Keratinocyte (primary cell): ENCODE measurements at regions not wholly inside any gene's neighbourhood (a gene's known extent, or its start where the extent isn't known, plus 50 kb on each side); places are given as distances from the start of the nearest gene placed in this dataset.

Experiments
- DNase-seq: peaks from one replicate; pipeline ENCODE4 v3.0.0-alpha.2; 2011; ENCODE audit warnings: low read depth, missing footprints, low spot score
- FAIRE-seq: peaks from 2 replicates; lab custom pipeline; 2011; peaks lifted over from hg19 to GRCh38; lab: Jason Lieb, UNC
- H2AFZ ChIP-seq: 2 replicates; pipeline ENCODE4 v1.6.0; 2012; ENCODE audit warnings: low read length, control low read depth, inconsistent platforms; ENCODE audit not compliant: control insufficient read depth
- H3K27ac ChIP-seq: 2 replicates; pipeline ENCODE4 v1.5.1; 2011; ENCODE audit warnings: low read length; ENCODE audit not compliant: control insufficient read depth, insufficient read depth
- H3K27me3 ChIP-seq: 3 replicates; pipeline ENCODE4 v1.6.0; 2011; ENCODE audit warnings: low read length; ENCODE audit not compliant: control insufficient read depth, insufficient read depth; ENCODE audit errors: extremely low read depth
- H3K36me3 ChIP-seq, 2 experiments: 2 replicates in 1 of 2; 3 replicates in 1 of 2; pipeline ENCODE4 v1.5.1; 2011; ENCODE audit warnings: low read length in 2 of 2, mild to moderate bottlenecking in 1 of 2; ENCODE audit not compliant: control insufficient read depth in 2 of 2, insufficient read depth in 2 of 2; ENCODE audit errors: extremely low read depth in 1 of 2
- H3K4me1 ChIP-seq: 3 replicates; pipeline ENCODE4 v1.5.1; 2011; ENCODE audit warnings: low read length; ENCODE audit not compliant: control insufficient read depth, insufficient read depth; ENCODE audit errors: extremely low read depth
- H3K4me2 ChIP-seq: 3 replicates; pipeline ENCODE4 v1.6.0; 2011; ENCODE audit warnings: low read depth, low read length; ENCODE audit not compliant: control insufficient read depth, insufficient read depth; ENCODE audit errors: extremely low read depth
- H3K4me3 ChIP-seq, 3 experiments: fragments of 200-600 bp in 1 of 3; sonication (generic) in 1 of 3; 2 replicates in 2 of 3; 3 replicates in 1 of 3; pipeline ENCODE4 v1.5.1; 2011 to 2016; ENCODE audit warnings: low read length in 3 of 3, mild to moderate bottlenecking in 3 of 3, control low read depth in 2 of 3, inconsistent platforms in 1 of 3, low read depth in 1 of 3, mixed read lengths in 1 of 3, mixed run types in 1 of 3, moderate library complexity in 1 of 3; ENCODE audit not compliant: control insufficient read depth in 2 of 3, insufficient read depth in 2 of 3; ENCODE audit errors: extremely low read depth in 1 of 3
- H3K79me2 ChIP-seq: 2 replicates; pipeline ENCODE4 v1.6.0; 2012; ENCODE audit warnings: low read length; ENCODE audit not compliant: control insufficient read depth, insufficient read depth
- H3K9ac ChIP-seq: 3 replicates; pipeline ENCODE4 v1.6.0; 2011; ENCODE audit warnings: low read length; ENCODE audit not compliant: control insufficient read depth, insufficient read depth; ENCODE audit errors: extremely low read depth
- H3K9me1 ChIP-seq: 3 replicates; pipeline ENCODE4 v1.6.0; 2011; ENCODE audit warnings: low read length; ENCODE audit not compliant: control insufficient read depth, insufficient read depth; ENCODE audit errors: extremely low read depth
- H3K9me3 ChIP-seq: 2 replicates; pipeline ENCODE4 v1.5.1; 2012; ENCODE audit warnings: low read depth, low read length; ENCODE audit not compliant: control insufficient read depth
- H4K20me1 ChIP-seq: 3 replicates; pipeline ENCODE4 v1.6.0; 2011; ENCODE audit warnings: low read length; ENCODE audit not compliant: control insufficient read depth, insufficient read depth; ENCODE audit errors: extremely low read depth
- EZH2 ChIP-seq: IDR thresholded peaks from one replicate; pipeline ENCODE4 v1.6.1; 2012; ENCODE audit warnings: inconsistent platforms, mild to moderate bottlenecking, low read length, moderate library complexity
- dilution Hi-C: fragments of 300-500 bp; cut with MboI; formaldehyde crosslinking; loops from one replicate; pipeline ENCODE4 v1.7.0; 2020; ENCODE audit warnings: low sequenced_read_pairs; ENCODE audit not compliant: extremely low pct_ligation_motif_present
- TF ChIP-seq, protein P1 (sequence below), 3 experiments: IDR thresholded peaks in 1 of 3; conservative IDR thresholded peaks in 1 of 3; optimal IDR thresholded peaks in 1 of 3; 2 replicates in 2 of 3; 3 replicates in 1 of 3; pipeline versions ENCODE3 to v1.5.1; 2011; ENCODE audit warnings: low read length in 3 of 3, mild to moderate bottlenecking in 3 of 3, moderate library complexity in 2 of 3, control low read depth in 1 of 3, inconsistent platforms in 1 of 3; ENCODE audit not compliant: insufficient read depth in 2 of 3; ENCODE audit errors: extremely low read depth in 1 of 3

DNA sequence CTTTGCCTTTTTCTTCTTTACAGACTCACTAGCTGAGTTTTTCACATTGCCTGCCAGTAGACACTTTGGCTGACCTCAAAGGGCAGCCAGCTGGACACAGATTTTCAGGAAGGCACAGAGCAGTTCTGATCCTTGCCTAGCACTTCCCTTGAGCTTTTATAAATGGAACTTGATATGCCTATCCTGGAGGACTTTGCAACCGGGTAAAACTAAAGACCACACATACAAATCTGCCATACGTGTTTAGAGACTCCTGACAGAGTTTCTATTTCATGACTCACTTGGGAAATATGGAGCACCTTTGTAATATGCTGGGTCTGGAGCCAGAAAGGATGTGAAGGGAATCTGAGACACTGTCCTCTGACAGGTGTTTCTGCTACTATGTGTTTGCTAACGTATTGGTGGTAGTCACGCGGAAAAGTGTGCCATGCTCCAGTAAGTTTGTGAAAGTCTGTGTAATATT lies 56.7 kb upstream of the RASSF6 start:
- Histone ChIP-seq H3K9ac (peak overlapping the region; percentile 40), H3K9me1 (no peaks in the 10 kb centered on the region), H3K36me3 (no peaks in the 10 kb centered on the region), H4K20me1 (no peaks in the 10 kb centered on the region), H3K4me2 (peak overlapping the region; percentile 69), H3K4me3 (no peak overlapping the region), H3K4me1 (peaks cover 37% of the 10 kb centered on the region), H3K79me2 (no peaks in the 10 kb centered on the region), H3K27ac (peak overlapping the region; percentile 86), H3K9me3 (no peaks in the 10 kb centered on the region), H2AFZ (no peak overlapping the region), H3K27me3 (no peaks in the 10 kb centered on the region)
- DNase-seq (no peak), FAIRE-seq (peak; percentile 100)
- TF ChIP-seq, protein P1, sequence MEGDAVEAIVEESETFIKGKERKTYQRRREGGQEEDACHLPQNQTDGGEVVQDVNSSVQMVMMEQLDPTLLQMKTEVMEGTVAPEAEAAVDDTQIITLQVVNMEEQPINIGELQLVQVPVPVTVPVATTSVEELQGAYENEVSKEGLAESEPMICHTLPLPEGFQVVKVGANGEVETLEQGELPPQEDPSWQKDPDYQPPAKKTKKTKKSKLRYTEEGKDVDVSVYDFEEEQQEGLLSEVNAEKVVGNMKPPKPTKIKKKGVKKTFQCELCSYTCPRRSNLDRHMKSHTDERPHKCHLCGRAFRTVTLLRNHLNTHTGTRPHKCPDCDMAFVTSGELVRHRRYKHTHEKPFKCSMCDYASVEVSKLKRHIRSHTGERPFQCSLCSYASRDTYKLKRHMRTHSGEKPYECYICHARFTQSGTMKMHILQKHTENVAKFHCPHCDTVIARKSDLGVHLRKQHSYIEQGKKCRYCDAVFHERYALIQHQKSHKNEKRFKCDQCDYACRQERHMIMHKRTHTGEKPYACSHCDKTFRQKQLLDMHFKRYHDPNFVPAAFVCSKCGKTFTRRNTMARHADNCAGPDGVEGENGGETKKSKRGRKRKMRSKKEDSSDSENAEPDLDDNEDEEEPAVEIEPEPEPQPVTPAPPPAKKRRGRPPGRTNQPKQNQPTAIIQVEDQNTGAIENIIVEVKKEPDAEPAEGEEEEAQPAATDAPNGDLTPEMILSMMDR (optimal IDR thresholded peaks at IDR 0.05 in 1 of 3, IDR thresholded peaks at IDR 0.05 in 1 of 3, conservative IDR thresholded peaks at IDR 0.05 in 1 of 3; ENCODE audit: extremely low read depth in 1 of 3, insufficient read depth in 2 of 3, low read length in 3 of 3), result no peak
- no peak for TF ChIP-seq EZH2
- dilution Hi-C loops, result no loop called here

DNA sequence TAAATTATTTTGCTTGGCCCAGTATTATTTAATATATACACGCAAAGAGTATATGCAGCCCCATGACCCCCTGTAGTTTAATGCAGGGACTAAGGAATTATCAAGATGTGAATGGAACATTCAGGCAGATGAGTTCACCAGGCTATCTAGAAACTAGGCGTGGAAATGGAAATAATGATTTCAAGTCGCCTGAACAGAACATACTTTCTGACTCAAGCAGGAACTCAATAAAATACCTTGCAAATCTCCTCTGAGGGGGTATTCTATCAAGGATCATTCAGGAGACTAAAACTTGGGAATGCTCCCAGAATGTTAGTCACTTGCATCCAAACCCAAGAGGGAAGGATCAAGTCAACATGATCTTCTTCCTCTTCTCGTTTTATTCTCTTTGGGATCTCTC lies 59.6 kb upstream of the RASSF6 start:
- TF ChIP-seq, protein P1 (optimal IDR thresholded peaks at IDR 0.05 in 1 of 3, IDR thresholded peaks at IDR 0.05 in 1 of 3, conservative IDR thresholded peaks at IDR 0.05 in 1 of 3; ENCODE audit: extremely low read depth in 1 of 3, insufficient read depth in 2 of 3, low read length in 3 of 3), result no peak
- no peak for TF ChIP-seq EZH2
- FAIRE-seq (peak; percentile 67), DNase-seq (no peak)
- no peak overlapping the region for H3K9ac ChIP-seq
- no peaks in the 10 kb centered on the region for H3K79me2 ChIP-seq
- peaks cover 31% of the 10 kb centered on the region for H3K4me1 ChIP-seq
- H3K27me3 ChIP-seq, result no peaks in the 10 kb centered on the region
- H3K9me3 ChIP-seq, result no peaks in the 10 kb centered on the region
- no peak overlapping the region for H3K4me3 ChIP-seq
- no peak overlapping the region for H3K27ac ChIP-seq
- no peaks in the 10 kb centered on the region for H4K20me1 ChIP-seq
- H2AFZ ChIP-seq, result no peak overlapping the region
- H3K36me3 ChIP-seq, result no peaks in the 10 kb centered on the region
- H3K4me2 ChIP-seq, result peak overlapping the region; percentile 17
- dilution Hi-C loops, result no loop called here
- H3K9me1 ChIP-seq, result no peaks in the 10 kb centered on the region
